Body of pancreas (tissue), 4 donors: ENCODE measurements at regions not wholly inside any gene's neighbourhood (a gene's known extent, or its start where the extent isn't known, plus 50 kb on each side); places are given as distances from the start of the nearest gene placed in this dataset.

Source experiments
- ATAC-seq: fragments of 150-250 bp; one replicate; pipeline ENCODE4 v1.9.1; 2016
- DNase-seq, 4 donors: peaks; one replicate each; pipeline ENCODE4 v3.0.0-alpha.2; 2019
- H3K27ac ChIP-seq, 4 donors: fragments of 200-600 bp; sonication (generic); 1 replicate in 3 of 4; 2 replicates in 1 of 4; pipeline versions ENCODE4 v1.5.1 to v1.6.1; 2016 to 2019; ENCODE audit warnings: mild to moderate bottlenecking in 1 of 4, mixed read lengths in 1 of 4, moderate library complexity in 1 of 4
- H3K27me3 ChIP-seq, 2 donors: fragments of 200-600 bp; sonication (generic); one replicate each; pipeline ENCODE4 v1.6.0; 2016; ENCODE audit warnings: mild to moderate bottlenecking in 1 of 2
- H3K36me3 ChIP-seq, 2 donors: fragments of 200-600 bp; sonication (generic); replicated peaks in 1 of 2; 2 replicates each; pipeline ENCODE4 v1.5.1; 2016; ENCODE audit warnings: low read depth in 2 of 2; ENCODE audit not compliant: insufficient read depth in 1 of 2
- H3K4me1 ChIP-seq: fragments of 200-600 bp; sonication (generic); one replicate; pipeline ENCODE4 v1.6.0; 2016
- H3K4me3 ChIP-seq, 2 donors: fragments of 200-600 bp; sonication (generic); 1 replicate in 1 of 2; 2 replicates in 1 of 2; pipeline ENCODE4 v1.5.1; 2016 to 2019
- H3K9me3 ChIP-seq, 3 donors: fragments of 200-600 bp; sonication (generic); 1 replicate in 2 of 3; 2 replicates in 1 of 3; pipeline ENCODE4 v1.5.1; 2016
- CTCF ChIP-seq, 7 experiments: fragments of 450-650 bp in 4 of 7; fragments of 200-600 bp in 3 of 7; sonication (generic) in 3 of 7; IDR thresholded peaks; one replicate each; pipeline ENCODE4 v1.5.1; 2016 to 2019; ENCODE audit warnings: antibody characterized with exemption in 7 of 7
- POLR2A ChIP-seq, 3 donors: fragments of 450-650 bp; IDR thresholded peaks; one replicate each; pipeline ENCODE4 v1.6.1; 2016; ENCODE audit warnings: antibody characterized with exemption in 3 of 3, mild to moderate bottlenecking in 2 of 3
- WGBS, 2 donors: methylation state at CpG; one replicate each; pipeline ENCODE4 v1.1.5; 2017; 5-methylcytosine and 5-hydroxymethylcytosine counted together
- intact Hi-C: fragments of 100-400 bp; cut with DNase I; formaldehyde crosslinking; loops from one replicate; pipeline ENCODE4 v1.15.1; 2023

GRCh38 chr12:127038761-127039160 is 1228.2 kb upstream of the TMEM132C start:
- Histone ChIP-seq H3K4me3 (no peak overlapping the region), H3K36me3 (no peaks in the 10 kb centered on the region), H3K27ac (no peak overlapping the region), H3K27me3 (no peaks in the 10 kb centered on the region), H3K9me3 (no peaks in the 10 kb centered on the region), H3K4me1 (no peaks in the 10 kb centered on the region)
- intact Hi-C loops: no loop called here
- no peak for TF ChIP-seq CTCF (IDR thresholded peaks at IDR 0.05)
- TF ChIP-seq POLR2A (IDR thresholded peaks at IDR 0.05): no peak
- no peak for ATAC-seq
- 59 to 66% methylated on average over 10 of the region's 10 CpGs for WGBS, 2 donors
- DNase-seq: no peak

- DNase-seq: no peak
- Histone ChIP-seq H3K27ac (no peak overlapping the region), H3K9me3 (no peaks in the 10 kb centered on the region), H3K36me3 (no peaks in the 10 kb centered on the region), H3K4me3 (no peak overlapping the region), H3K4me1 (no peaks in the 10 kb centered on the region), H3K27me3 (no peaks in the 10 kb centered on the region)
- no peak for ATAC-seq
- TF ChIP-seq POLR2A (IDR thresholded peaks at IDR 0.05) (no peak), CTCF (IDR thresholded peaks at IDR 0.05) (no peak)
- WGBS, 2 donors: 90 to 91% methylated on average over 3 of the region's 3 CpGs
- intact Hi-C loops: no loop called here
Observed at GRCh38 chr12:127041985-127042625, 1224.9 kb upstream of the TMEM132C start.

- ATAC-seq (no peak), DNase-seq (no peak)
- Histone ChIP-seq H3K36me3 (no peaks in the 10 kb centered on the region), H3K4me3 (no peak overlapping the region), H3K9me3 (no peaks in the 10 kb centered on the region), H3K27ac (no peak overlapping the region), H3K27me3 (no peaks in the 10 kb centered on the region), H3K4me1 (no peaks in the 10 kb centered on the region)
- WGBS, 2 donors: 53 to 60% methylated on average over 3 of the region's 3 CpGs
- intact Hi-C loops: no loop called here
- no peak for TF ChIP-seq POLR2A (IDR thresholded peaks at IDR 0.05)
- TF ChIP-seq CTCF (IDR thresholded peaks at IDR 0.05): no peak
Observed at GRCh38 chr12:127043731-127044130, 1223.2 kb upstream of the TMEM132C start.

GRCh38 chr12:127044836-127045235 is 1222.1 kb upstream of the TMEM132C start:
- intact Hi-C loops: no loop called here
- ATAC-seq (no peak), DNase-seq (no peak)
- TF ChIP-seq CTCF (IDR thresholded peaks at IDR 0.05): no peak
- TF ChIP-seq POLR2A (IDR thresholded peaks at IDR 0.05): no peak
- 0 to 14% methylated on average over 1 of the region's 1 CpG for WGBS, 2 donors
- no peak overlapping the region for H3K27ac ChIP-seq
- H3K4me1 ChIP-seq: no peaks in the 10 kb centered on the region
- no peak overlapping the region for H3K4me3 ChIP-seq
- H3K9me3 ChIP-seq: no peaks in the 10 kb centered on the region
- no peaks in the 10 kb centered on the region for H3K36me3 ChIP-seq
- H3K27me3 ChIP-seq: no peaks in the 10 kb centered on the region

- Histone ChIP-seq H3K27me3 (no peaks in the 10 kb centered on the region), H3K4me3 (no peak overlapping the region), H3K27ac (no peak overlapping the region), H3K36me3 (no peaks in the 10 kb centered on the region), H3K9me3 (no peaks in the 10 kb centered on the region), H3K4me1 (no peaks in the 10 kb centered on the region)
- intact Hi-C loops: no loop called here
- WGBS, 2 donors: 80 to 82% methylated on average over 1 of the region's 1 CpG
- TF ChIP-seq CTCF (IDR thresholded peaks at IDR 0.05): no peak
- no peak for TF ChIP-seq POLR2A (IDR thresholded peaks at IDR 0.05)
- ATAC-seq (no peak), DNase-seq (no peak)
Observed at GRCh38 chr12:127046467-127046866, 1220.5 kb upstream of the TMEM132C start.
